ENCODE measurements at regions not wholly inside any gene's neighbourhood (a gene's known extent, or its start where the extent isn't known, plus 50 kb on each side); places are given as distances from the start of the nearest gene placed in this dataset.

- TF ChIP-seq CTCF (conservative IDR thresholded peaks at IDR 0.05; ENCODE audit: low read length) (no peak), EZH2phosphoT487 (IDR thresholded peaks at IDR 0.05; ENCODE audit: borderline replicate concordance, low read depth, low read length) (no peak)
Observed at GRCh38 chr17:64771980-64772844, 110.1 kb upstream of the SMURF2 start.
